Muscle layer of colon (tissue), 2 donors: ENCODE measurements at regions not wholly inside any gene's neighbourhood (a gene's known extent, or its start where the extent isn't known, plus 50 kb on each side); places are given as distances from the start of the nearest gene placed in this dataset.

Experiments used
- H3K27ac ChIP-seq: one replicate; pipeline ENCODE4 v1.7.0; 2013; ENCODE audit warnings: low read depth, mild to moderate bottlenecking, low read length, moderate library complexity
- H3K27me3 ChIP-seq, 2 donors: one replicate each; pipeline ENCODE4 v1.7.0; 2013; ENCODE audit warnings: low read length in 2 of 2, mild to moderate bottlenecking in 2 of 2; ENCODE audit not compliant: insufficient read depth in 2 of 2, control insufficient read depth in 1 of 2
- H3K36me3 ChIP-seq: one replicate; pipeline ENCODE4 v1.7.0; 2013; ENCODE audit warnings: mild to moderate bottlenecking, low read length; ENCODE audit not compliant: insufficient read depth
- H3K4me1 ChIP-seq: one replicate; pipeline ENCODE4 v1.7.0; 2013; ENCODE audit warnings: mild to moderate bottlenecking, low read length; ENCODE audit not compliant: insufficient read depth
- H3K4me3 ChIP-seq, 2 donors: one replicate each; pipeline ENCODE4 v1.7.0; 2013; ENCODE audit warnings: low read length in 2 of 2, low read depth in 1 of 2, mild to moderate bottlenecking in 1 of 2, moderate library complexity in 1 of 2
- H3K9ac ChIP-seq: one replicate; pipeline ENCODE4 v1.7.0; 2013; ENCODE audit warnings: low read length
- H3K9me3 ChIP-seq: one replicate; pipeline ENCODE4 v1.7.0; 2013; ENCODE audit warnings: mild to moderate bottlenecking, low read length
- donor health status: abdominal sarcoma.
- donor health status: Adenocarcinoma of cecum.

GRCh38 chr19:31518216-31519020 is 169.2 kb upstream of the TSHZ3 start:
- Histone ChIP-seq H3K9me3 (no peaks in the 10 kb centered on the region), H3K9ac (no peak overlapping the region), H3K4me1 (no peaks in the 10 kb centered on the region), H3K27ac (no peak overlapping the region), H3K27me3 (no peaks in the 10 kb centered on the region), H3K36me3 (no peaks in the 10 kb centered on the region), H3K4me3 (no peak overlapping the region)

DNA sequence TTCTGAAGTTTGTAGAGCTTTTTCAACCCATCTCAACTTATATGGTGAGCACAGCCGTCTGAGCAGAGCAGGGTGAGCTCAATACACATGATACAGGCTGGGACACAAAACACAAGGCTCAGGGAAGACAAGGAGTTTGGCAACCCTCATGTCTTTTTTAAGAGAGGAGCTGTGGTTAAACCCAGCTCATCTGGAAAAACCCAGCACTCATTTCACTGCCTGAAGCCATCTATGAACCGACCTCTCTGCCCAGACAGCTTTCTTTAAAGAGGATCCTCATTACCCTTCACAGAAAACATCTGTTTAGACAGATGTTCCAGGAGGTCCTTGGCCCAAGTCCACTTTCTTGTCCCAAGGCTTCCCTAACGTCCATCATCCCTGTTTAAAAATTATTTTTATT is 170.0 kb upstream of the TSHZ3 start:
- H3K27ac ChIP-seq = no peak overlapping the region
- H3K27me3 ChIP-seq = no peaks in the 10 kb centered on the region

DNA sequence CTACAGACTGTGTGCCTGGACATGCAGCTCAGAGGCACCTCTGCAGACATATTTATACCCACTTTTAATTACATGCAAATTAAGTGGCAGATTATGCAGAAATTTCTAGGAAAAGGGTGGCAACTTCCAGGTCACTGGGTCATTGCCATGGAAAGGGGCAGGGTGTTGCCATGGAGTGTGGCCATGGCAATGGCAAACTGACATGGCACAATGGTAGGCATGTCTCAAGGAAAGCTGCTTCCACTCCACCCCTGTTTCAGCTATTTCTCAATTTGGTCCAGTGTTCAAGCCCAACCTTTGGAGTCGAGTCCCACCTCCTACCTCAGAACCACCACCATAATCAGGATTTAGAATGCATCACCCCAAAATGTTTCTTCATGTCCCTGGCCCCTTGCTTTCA is 170.7 kb upstream of the TSHZ3 start:
- Histone ChIP-seq H3K4me3 (no peak overlapping the region), H3K9ac (no peak overlapping the region), H3K9me3 (no peaks in the 10 kb centered on the region), H3K36me3 (no peaks in the 10 kb centered on the region), H3K27ac (no peak overlapping the region), H3K27me3 (no peaks in the 10 kb centered on the region), H3K4me1 (no peaks in the 10 kb centered on the region)

More for the DNA sequence above, 170.0 kb upstream of the TSHZ3 start:
- Histone ChIP-seq H3K4me3 (no peak overlapping the region), H3K9ac (no peak overlapping the region), H3K36me3 (no peaks in the 10 kb centered on the region), H3K9me3 (no peaks in the 10 kb centered on the region), H3K4me1 (no peaks in the 10 kb centered on the region)

DNA sequence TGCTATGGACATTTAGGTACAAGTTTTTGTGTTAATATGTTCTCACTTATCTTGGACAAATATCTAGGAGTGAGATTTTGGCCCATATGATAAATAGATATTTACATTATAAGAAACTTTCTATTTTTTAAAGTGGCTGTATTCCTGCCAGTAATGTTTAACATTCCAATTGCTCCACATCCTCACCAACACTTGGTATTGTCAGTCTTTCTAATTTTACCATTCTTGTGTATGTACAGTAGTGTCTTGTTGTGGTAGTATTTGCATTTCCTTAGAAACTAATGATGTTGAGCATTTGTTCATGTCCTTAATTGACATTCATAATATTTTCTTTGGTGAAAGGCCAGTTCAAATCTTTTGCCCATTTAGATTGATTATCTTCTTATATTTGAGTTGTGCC is 171.4 kb upstream of the TSHZ3 start:
- Histone ChIP-seq H3K4me3 (no peak overlapping the region), H3K36me3 (no peaks in the 10 kb centered on the region), H3K9ac (no peak overlapping the region)

GRCh38 chr19:31525610-31526147 is 176.4 kb upstream of the TSHZ3 start:
- no peak overlapping the region for H3K9ac ChIP-seq
- no peak overlapping the region for H3K4me3 ChIP-seq
- no peak overlapping the region for H3K27ac ChIP-seq
- H3K4me1 ChIP-seq = no peaks in the 10 kb centered on the region
- no peaks in the 10 kb centered on the region for H3K36me3 ChIP-seq
- no peaks in the 10 kb centered on the region for H3K27me3 ChIP-seq
- no peaks in the 10 kb centered on the region for H3K9me3 ChIP-seq

More for the DNA sequence above, 171.4 kb upstream of the TSHZ3 start:
- Histone ChIP-seq H3K4me1 (no peaks in the 10 kb centered on the region), H3K27ac (no peak overlapping the region), H3K27me3 (no peaks in the 10 kb centered on the region), H3K9me3 (no peaks in the 10 kb centered on the region)

DNA sequence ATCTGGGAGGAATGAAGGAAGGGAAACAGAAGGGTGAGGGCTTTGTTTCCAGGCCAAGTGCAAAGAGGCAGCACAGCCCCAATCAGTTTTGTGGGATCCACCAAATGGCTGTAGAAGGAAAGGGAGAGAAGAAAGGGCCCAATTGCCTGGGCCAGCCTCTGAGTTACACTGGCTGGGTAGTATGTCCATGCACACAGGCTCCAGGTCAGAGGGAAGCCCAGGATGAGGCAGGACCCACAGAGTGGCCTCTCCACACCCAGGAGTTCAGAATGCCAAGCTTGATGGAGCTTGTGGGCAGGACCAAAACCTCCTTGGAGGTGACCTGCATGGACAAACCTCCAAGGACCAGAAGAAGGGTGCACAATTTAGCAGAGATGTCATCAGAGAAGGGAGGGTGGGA is 178.2 kb upstream of the TSHZ3 start:
- Histone ChIP-seq H3K27me3 (no peaks in the 10 kb centered on the region), H3K9me3 (no peaks in the 10 kb centered on the region), H3K4me3 (no peak overlapping the region), H3K9ac (no peak overlapping the region), H3K4me1 (no peaks in the 10 kb centered on the region), H3K27ac (no peak overlapping the region), H3K36me3 (no peaks in the 10 kb centered on the region)

- H3K36me3 ChIP-seq = no peaks in the 10 kb centered on the region
- no peaks in the 10 kb centered on the region for H3K9me3 ChIP-seq
- no peaks in the 10 kb centered on the region for H3K27me3 ChIP-seq
- H3K27ac ChIP-seq = no peak overlapping the region
- H3K9ac ChIP-seq = no peak overlapping the region
- no peak overlapping the region for H3K4me3 ChIP-seq
- no peaks in the 10 kb centered on the region for H3K4me1 ChIP-seq
Measured at GRCh38 chr19:31528261-31528660, 179.0 kb upstream of the TSHZ3 start.

- Histone ChIP-seq H3K4me1 (no peaks in the 10 kb centered on the region), H3K9me3 (no peaks in the 10 kb centered on the region), H3K4me3 (no peak overlapping the region), H3K27ac (no peak overlapping the region), H3K36me3 (no peaks in the 10 kb centered on the region), H3K9ac (no peak overlapping the region), H3K27me3 (no peaks in the 10 kb centered on the region)
Measured at GRCh38 chr19:31529121-31529520, 179.9 kb upstream of the TSHZ3 start.

DNA sequence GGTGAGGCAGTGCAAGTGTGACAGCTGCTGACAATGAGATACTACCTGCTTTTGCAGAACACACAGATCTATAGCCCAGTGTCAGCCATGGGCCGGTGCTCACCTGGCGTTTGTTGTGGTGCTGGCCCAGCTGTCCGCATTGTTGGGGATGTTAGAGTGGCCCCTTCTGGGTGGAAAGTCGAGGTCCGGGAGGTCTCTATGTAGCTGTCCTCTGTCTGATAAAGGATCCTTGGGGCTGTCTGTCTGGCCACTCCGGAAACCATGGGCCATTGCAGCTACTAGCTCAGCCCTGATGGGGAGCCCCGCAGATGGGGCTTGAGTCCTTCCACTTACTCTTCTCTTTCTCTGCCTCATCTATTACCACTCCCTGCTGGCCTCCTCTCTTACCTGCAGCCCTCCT is 181.5 kb upstream of the TSHZ3 start:
- no peak overlapping the region for H3K27ac ChIP-seq
- no peaks in the 10 kb centered on the region for H3K27me3 ChIP-seq
- H3K36me3 ChIP-seq = no peaks in the 10 kb centered on the region
- no peak overlapping the region for H3K4me3 ChIP-seq
- H3K9me3 ChIP-seq = no peaks in the 10 kb centered on the region
- no peak overlapping the region for H3K9ac ChIP-seq
- H3K4me1 ChIP-seq = no peaks in the 10 kb centered on the region

GRCh38 chr19:31531326-31531725 is 182.1 kb upstream of the TSHZ3 start:
- Histone ChIP-seq H3K4me3 (no peak overlapping the region), H3K36me3 (no peaks in the 10 kb centered on the region), H3K9me3 (no peaks in the 10 kb centered on the region), H3K9ac (no peak overlapping the region), H3K27me3 (no peaks in the 10 kb centered on the region), H3K27ac (no peak overlapping the region), H3K4me1 (no peaks in the 10 kb centered on the region)

DNA sequence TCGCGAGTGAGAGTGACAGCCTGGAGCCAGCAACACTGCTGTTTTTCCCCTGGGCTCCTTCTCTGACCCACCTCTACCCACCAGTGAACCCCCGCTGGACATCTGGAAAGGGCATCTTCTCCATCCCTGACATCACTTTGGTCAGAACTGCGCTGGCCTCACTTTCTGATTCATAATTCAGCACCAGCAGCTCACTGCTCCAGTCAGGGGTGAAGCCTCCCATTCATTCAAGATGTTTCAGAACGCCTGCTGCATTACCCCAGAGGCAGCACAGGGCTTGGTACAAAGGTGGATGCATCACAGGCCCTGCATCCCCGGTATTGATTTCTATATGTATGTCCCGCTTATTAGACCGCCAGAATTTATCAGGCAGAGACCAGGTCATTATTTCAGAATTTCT is 182.8 kb upstream of the TSHZ3 start:
- Histone ChIP-seq H3K9ac (no peak overlapping the region), H3K9me3 (no peaks in the 10 kb centered on the region), H3K27me3 (no peaks in the 10 kb centered on the region), H3K4me3 (no peak overlapping the region), H3K36me3 (no peaks in the 10 kb centered on the region), H3K27ac (no peak overlapping the region), H3K4me1 (no peaks in the 10 kb centered on the region)

- Histone ChIP-seq H3K27me3 (no peaks in the 10 kb centered on the region), H3K4me3 (no peak overlapping the region), H3K36me3 (no peaks in the 10 kb centered on the region), H3K4me1 (no peaks in the 10 kb centered on the region), H3K27ac (no peak overlapping the region), H3K9me3 (no peaks in the 10 kb centered on the region), H3K9ac (no peak overlapping the region)
Measured at GRCh38 chr19:31533114-31533513, 183.9 kb upstream of the TSHZ3 start.
